NCI-H1048 (cell line): ENCODE measurements at regions not wholly inside any gene's neighbourhood (a gene's known extent, or its start where the extent isn't known, plus 50 kb on each side); places are given as distances from the start of the nearest gene placed in this dataset.
"Not testable (repeated sequence)": the region's sequence is repeated elsewhere in the genome, so short reads cannot be mapped to it uniquely, and the experiment has no call there.

ENCODE experiments used
- DNase-seq: peaks from one replicate; lab custom pipeline; 2025; lab: John Stamatoyannopoulos, UW

DNA sequence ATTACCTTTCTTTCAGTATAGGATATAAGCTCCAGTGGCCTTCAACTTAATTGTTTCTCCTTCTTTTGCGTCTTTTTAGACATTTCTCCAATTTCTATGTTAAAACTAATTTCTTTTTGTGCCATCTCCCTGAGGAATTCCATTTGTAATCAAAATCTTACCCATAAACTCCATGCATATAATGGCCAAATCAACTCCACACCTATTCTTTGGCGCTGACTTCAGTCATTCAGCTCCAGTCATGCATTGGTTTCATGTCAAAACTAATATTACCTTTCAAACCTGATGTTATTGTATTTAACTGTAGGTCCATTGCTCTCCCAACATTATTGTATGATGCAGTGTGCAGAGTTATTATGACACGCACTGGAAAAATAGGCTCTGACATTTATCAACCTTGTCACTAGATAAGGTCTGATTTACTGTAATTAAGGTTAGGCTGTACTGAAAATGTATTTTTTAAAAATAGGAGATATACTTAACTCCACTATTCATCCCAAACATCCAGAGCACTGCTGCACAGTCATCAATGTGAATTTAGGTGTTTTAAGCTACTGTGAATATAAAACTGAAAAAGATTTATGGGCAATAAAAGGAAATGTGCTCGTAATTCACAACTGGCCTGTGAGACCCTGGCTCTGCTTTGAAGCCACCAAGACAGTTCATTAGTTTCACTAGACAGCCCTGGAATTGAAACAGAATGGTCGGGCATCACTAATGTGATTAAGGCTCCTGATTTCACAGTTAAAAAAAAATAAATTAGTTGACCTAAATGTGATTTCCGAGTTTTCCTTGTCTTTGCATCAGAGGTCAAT lies 180.6 kb upstream of the GRIA4 start:
- no peak for DNase-seq

DNA sequence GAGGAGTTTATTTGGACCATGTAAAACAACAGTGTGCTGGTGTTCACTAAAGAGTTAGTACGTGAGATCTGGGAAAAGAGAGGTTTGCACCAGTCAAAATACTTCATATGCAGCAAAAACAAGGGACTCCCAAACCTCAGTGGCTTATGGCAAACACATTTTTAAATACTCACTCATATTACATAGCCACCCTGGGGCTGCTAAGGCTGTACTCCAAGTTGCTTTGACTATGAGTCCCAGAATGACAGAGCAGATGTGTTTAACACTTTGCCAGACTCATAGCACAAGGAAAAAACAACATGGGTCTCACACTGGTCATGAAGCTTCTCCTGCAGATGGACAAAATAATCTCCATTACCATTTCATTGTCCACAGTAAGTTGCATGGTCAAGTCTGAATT lies 202.8 kb upstream of the GRIA4 start:
- DNase-seq: no peak

DNA sequence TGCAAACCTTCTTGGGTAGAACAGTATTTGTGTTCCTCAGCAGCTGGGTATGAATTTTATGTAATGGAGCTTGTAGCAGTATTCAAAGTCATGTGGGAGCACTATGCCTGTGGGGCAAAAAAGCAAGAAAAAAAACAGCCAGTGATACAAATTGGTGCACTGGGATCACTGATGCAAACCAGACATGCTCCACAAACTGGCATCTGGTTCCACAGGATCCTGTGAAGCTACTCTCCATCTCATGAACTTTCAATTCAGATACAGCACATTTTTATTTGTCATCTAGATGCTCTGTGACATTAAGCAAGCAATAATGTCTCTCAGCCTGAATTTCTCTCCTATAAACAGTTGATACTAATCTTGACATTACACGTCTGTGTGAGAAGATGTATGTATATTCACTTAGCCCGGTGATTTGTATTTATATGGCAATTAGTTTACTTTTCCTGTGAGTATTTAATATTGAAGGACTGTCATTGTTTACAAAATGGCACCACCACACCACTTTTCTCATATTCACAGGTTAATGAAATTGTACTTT lies 208.5 kb upstream of the GRIA4 start:
- DNase-seq: no peak

DNA sequence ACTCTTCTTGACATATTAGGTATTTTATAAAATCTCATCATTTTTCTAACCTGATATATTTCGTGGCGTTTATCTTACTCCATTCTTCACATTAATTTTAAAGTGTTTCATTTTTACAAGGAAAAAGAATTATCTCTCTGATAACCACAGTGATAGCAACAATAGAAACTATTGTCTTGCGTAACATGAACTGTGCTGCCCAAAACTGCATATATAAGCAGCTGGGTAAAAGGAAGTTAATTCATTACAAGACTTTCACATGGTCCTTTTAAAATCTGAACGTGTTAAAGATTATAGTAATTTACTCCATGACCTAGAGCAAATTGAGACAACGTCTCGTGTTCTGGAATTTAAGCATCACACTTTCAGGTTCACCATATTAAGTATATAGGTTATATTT lies 210.4 kb upstream of the GRIA4 start:
- DNase-seq: no peak

DNA sequence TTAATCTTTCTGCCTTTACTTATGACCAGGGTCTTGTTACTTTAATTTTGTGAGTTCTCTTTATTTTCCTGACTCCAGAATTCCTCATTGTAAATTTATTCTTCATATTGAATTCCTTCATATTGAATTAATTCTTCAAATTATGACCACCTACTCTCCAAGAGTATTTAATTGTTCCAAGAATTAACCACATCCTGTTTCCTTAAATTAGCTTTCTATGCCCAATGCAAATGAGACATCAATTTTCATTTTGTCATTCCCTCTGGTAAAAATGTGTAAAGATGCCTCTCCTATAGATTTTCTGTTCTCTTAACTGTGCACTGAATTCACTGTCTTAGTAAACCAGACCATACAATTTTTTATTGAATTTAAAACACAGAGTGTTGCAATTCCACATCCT lies 211.2 kb upstream of the GRIA4 start:
- no peak for DNase-seq

DNA sequence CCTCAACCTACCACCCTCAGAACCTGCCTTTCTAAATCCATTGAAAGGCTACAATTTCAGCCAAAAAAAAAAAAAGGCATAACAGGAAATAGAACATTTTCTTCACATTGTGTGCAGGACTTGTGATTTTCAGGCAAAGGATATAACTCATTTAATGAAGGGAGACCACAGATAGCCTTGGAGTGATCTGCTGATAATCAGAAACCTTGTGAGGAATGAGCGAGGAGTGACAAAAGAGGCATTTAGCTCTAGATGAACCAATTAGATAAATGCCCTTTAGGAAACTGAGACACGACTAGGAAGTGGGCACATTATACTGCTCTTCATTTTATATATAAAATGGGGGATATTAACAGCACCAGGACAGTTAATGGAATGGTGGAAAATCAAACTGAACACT lies 216.5 kb upstream of the GRIA4 start:
- no peak for DNase-seq

DNA sequence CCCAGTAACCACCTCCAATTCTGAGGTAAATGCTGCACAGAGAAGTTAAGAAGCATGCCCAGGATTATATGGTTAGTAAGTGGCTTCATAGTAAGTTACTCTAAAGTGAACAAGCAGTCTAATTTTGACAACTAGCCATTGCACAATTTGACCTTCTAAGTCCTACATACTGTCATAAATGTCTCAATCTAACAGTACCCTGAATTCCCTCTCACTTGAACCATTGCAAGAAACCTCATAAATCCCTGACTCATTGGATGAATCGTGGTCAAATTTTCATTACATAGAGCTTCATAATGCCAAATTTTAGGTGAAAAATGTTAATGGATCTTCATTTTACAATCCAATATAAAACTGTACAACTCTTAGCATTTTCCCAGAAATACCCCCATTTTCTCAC lies 217.3 kb upstream of the GRIA4 start:
- no peak for DNase-seq

DNA sequence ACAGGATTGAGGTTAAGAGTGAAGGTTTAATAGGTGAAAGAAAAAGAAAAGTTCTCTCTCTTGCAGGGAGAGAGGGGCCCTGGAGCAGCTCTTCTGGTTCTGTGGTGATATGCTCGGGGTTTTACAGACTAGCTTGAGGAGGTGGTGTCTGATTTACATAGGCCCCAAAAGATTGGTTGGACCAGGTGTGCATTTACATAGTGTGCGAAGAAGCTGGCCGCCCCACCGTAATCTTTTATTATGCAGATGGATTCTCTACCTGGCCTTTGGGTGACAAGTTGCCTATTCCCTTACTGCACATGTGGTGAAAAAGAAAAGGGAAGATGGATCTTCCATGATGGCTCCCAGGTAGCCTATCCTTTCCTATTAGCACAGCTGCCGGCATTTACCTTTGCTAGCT lies 219.9 kb upstream of the GRIA4 start:
- no peak for DNase-seq

DNA sequence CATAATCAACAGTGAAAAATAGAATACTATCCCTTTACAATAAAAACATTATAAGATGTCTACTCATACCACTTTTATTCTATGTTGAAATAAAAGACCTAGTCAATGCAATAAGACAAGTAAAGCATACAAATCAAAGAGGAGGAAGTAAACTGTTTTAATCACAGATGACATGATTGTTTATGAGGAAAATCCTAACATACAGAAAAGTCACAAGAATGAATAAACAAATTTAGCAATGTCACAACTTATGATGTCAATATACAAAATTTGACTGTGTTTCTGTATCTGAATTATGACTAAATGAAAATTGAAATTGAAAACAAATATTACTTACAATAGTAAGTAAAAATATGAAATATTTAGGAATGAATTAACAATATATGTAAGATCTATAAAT lies 221.9 kb upstream of the GRIA4 start:
- DNase-seq: no peak

DNA sequence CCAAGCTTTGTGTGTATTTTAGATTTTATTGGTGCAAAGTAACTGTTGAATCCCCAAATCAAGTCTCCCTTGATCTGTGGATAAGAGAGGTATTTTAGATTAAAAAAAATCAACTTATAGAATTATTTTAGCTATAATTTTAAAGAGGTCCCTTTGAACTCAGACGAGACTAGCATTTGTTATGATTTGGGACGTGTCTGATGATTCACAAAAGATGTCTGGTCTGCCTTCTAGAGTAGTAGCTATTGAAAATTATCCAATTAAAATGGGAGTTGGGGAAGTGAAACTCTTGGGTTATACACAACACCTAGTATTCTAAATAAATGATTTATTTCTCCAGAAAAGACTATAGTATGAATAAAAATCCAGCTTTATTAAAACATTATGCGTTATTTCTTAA lies 227.9 kb upstream of the GRIA4 start:
- DNase-seq: no peak

DNA sequence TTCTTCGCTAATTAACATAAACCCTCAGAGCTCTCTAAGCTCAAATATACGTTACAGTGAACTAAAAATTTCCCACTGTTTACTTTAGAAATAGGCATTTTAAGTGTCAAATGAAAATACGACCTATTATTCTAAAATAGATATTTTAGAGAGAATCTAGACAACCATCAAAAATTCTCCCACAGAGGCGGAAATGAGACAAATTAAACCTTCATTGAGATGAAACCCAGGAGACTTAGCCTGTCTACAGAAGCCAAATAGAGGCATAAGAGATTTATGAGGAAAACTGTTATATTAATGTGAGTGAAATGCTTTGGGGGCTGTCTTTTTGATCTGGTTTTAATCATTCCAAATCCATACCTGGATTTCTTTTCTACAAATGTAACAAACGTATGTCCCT lies 232.0 kb upstream of the GRIA4 start:
- no peak for DNase-seq

DNA sequence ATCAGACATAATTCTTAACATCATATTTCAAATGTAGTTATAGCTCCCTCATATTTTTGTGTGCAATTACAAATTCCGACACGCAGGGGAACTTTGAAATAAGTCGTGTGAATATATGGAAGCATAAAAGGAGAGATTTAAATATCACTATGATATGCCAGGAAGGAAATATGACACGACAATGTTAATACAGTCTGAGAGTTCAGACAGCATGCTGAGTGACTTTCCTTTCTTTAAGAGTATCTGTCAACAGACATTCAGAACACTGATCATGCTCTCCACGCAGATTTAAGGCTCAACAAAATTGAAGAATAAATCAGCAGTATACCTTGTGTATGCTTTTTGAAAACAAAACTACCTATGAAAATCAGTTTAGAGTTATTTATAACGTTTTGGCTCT lies 232.6 kb upstream of the CARD18 start:
- no peak for DNase-seq

DNA sequence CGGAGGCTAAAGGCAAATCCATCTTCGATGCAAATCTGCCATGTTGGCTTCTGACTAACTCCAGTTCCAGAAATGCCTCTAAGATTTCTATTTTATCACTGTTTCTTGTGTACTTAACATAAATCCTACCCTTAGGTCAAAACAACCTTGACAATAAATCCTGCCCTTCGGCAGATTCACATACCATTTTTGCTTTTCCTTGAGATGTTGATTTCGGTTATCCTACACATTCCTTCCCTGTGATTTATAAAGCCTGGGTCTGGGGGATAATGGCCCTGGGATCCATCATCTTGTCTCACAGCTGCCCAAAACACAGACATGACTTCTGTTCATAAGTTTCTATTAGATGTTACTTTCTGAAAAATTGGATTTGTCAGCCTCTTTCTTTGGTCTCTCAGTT lies 231.7 kb upstream of the CARD18 start:
- DNase-seq: no peak

DNA sequence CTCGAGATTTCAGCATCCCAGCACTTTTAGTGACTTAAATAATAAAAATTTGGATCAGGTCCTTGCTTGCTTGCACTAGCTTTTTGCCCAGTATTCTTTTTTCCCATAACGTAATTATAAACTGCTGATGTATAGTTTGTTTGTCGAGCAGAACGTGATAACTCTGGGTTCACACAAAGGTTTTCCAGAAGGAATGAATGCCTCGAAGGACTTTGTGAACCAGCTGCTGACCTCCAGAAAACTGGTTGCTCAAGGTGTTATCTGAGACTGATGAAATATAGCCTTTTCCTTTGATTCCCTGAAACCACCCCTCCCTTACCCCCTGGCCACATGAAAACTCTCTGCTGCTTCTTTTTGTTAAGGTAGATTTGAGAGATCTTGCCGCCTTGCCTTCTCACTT lies 229.1 kb upstream of the CARD18 start:
- DNase-seq: no peak

DNA sequence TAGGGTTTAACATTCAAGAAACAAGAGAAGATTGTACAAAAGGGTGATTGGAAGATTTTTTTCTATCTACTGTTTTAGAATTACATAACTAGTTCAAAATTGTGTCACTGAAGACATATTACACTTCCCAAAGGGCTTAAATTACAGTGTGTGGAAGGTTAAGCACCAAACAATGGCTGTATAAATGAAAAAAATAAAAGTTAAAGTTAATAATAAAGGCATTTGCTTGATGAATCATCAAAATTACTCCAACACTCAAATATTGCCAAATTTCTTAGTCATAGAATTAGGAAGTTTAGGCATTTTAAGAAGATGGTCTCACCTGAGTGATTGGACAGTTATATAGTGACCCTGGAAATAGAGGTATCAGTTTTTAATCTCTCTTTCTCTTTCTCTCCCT lies 227.6 kb upstream of the CARD18 start:
- no peak for DNase-seq

DNA sequence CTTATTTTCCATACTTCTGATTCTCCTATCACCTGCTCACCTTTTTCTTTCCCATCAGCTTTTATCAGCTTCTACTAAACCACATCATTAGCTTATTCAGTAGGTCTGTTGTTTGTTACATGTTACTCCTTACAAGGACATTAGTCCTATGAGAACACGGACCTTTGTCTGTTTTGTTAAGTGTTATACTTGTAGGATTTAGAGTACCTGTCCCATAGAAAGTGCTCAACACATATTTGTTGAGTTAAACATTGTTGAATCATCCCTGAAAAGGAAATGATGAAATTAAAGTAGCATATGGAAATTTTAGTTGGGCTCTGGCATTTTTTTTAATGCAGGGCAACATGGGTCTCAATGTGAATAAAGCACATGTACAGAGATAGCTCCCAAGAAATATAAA lies 222.1 kb upstream of the CARD18 start:
- DNase-seq: no peak

DNA sequence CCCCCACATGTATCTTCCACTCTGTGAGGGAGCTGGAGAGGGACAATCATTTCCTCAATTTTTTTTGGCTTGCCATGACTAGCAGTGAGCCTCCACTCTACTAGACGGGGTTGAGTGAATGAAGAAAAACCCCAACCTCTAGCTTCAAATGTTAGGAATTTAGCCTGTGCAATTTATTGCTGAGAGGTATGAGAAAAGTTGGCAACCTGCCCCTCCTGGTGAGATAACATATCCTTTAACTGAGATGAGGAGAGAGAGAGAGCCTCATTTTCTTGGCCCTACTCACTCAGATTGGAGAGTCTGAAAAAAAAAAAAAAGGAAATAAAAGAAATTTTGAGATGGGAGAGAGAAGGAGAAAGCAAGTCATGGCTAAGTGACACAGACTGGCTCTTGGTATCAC lies 218.2 kb upstream of the CARD18 start:
- DNase-seq: no peak

DNA sequence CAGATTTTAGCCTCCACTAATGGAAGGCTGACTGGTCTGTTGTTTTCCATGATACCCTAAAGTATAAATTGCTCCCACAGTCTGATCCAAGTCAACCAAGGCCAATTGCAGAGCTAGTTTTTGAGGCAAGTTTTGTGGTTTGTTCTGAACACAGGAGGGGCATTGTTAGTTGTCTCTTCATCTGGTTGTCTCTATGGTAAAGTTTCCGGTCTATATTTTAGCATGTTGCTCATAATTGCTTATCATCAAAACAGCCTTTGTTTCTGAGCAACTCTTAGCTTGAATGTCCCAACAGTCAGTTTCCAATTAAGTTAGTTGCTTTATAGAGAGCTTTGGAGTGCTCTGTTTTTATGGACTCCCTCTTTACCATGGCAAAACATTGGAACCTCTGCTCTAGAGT lies 217.6 kb upstream of the CARD18 start:
- no peak for DNase-seq

DNA sequence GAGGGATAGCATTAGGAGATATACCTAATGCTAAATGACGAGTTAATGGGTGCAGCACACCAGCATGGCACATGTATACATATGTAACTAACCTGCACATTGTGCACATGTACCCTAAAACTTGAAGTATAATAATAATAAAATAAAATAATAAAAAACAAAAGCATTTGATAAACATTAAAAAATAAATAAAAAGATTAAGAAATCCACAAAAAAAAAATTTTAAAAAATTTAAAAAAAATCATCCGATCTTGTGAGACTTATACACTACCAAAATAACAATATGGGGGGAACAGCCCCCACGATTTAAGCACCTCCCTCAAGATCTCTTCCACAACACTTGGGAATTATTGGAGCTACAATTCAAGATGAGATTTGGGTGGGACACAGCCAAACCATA lies 210.3 kb upstream of the CARD18 start:
- DNase-seq: not testable (repeated sequence)

DNA sequence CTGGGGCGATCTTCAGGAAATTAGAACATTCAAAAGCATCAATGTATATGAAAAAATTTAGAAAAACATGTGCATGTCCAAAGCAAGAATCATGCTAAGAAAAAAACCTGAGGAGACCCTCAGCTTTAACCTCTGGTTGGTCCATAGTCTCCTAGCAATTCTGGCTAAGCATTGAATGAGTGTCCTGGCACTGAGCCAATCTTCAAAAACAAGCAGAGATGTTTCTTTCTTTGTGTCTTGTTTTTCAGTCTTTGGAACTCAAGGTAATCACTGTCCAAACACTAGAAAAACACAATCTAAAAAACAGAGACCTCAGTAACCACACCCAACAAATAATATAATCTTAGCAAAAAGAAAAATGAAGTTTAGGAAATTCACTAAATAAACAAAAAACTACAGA lies 205.4 kb upstream of the CARD18 start:
- no peak for DNase-seq

DNA sequence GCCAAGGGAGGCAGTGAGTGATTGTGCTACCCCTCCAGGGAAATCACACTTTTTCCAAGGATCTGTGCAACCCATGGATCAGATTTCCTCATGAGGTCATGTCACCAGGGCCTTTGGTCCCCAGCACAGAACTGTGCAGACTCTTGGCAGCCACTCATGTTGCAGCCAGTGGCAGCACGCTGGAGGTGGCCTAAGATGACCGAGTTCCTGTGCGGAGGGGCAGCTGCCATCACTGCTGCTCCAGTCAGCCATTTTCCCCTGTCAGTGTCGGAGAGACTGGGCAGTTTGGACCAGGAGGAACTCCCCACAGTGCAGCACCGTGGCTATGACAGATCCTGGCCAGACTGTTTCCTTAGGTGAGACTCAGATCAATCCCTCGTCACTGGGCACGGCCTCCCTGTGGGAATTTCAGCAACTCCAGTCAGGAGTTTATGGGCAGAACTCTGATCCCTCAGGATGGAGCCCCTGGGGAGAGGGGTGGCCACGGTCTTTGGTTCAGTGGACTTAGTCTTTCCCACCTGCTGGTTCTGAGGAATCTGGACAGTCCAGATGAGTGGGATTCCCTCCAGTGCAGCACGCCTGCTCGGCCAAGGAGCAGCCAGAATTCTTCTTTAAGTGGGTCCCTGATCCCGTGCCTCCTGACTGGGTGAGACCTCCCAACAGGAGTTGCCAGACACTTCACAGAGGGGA lies 194.6 kb upstream of the CARD18 start:
- DNase-seq: no peak

DNA sequence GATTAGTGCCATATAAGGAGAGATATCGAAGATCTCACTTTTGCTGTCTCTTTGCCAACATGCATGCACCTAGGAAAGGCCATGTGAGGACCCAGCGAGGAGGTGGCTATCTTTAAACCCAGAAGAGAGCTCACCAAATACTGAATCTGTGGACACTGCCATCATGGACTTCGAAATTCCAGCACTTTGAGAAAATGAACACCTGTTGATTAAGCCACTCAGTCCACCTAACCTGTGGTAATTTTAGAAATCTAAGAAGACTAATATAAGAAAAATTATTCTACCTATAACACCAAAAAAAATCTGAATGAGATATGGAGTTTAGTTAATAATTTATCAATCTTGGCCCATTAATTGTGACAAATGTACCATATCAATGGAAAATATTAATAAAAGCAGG lies 193.6 kb upstream of the CARD18 start:
- DNase-seq: no peak

DNA sequence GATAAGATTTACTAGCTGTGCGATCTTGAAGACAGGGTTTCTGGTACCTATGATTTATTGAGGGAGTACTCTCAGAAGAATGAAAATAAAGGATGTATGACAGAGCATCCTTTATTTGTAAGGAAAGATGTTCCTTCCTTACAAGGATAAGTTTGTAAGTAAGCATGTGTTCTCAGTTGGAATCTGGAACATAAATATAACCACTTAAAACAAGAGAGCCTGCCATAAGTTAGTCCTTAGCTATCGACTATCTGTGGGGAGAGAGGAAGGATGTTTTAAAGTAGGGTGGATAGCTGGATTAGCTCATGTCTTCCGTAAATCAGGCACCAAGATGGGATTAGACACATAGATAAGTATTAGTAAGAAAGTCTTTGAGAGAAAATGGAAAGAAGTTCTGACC lies 192.6 kb upstream of the CARD18 start:
- DNase-seq: no peak

DNA sequence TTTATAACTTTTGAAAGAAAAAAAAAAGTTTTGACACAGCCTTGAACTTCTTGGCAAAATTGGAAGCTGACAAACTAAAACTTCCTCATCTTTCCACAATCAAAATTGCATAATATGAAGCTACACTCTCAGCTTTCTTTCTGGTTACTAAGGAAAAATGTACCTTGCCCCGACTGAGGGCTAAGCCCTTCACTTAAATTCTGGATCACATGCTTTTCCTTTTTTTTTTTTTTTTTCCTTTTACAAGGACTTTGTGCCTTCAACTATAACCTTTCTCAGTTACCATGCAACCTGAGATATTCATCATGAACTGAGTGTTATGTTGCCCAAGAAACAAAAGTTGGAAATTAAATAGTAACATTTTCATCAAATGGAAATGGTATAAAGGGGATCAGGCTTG lies 188.5 kb upstream of the CARD18 start:
- no peak for DNase-seq
